HG03135 (cell line): ENCODE measurements at regions not wholly inside any gene's neighbourhood (a gene's known extent, or its start where the extent isn't known, plus 50 kb on each side); places are given as distances from the start of the nearest gene placed in this dataset.

Experiments
- ATAC-seq: cut with Tn5 transposase; IDR thresholded peaks from one replicate; pipeline ENCODE4 v1.9.1; 2021; ENCODE audit warnings: mild to moderate bottlenecking, moderate library complexity; ENCODE audit not compliant: unreplicated experiment

GRCh38 chr1:38101037-38101785, 54.6 kb upstream of the POU3F1 start:
- no peak for ATAC-seq

GRCh38 chr1:38098101-38098847, 51.7 kb upstream of the POU3F1 start:
- no peak for ATAC-seq

GRCh38 chr1:38097284-38097898, 50.8 kb upstream of the POU3F1 start:
- ATAC-seq, result no peak
